ENCODE measurements at regions not wholly inside any gene's neighbourhood (a gene's known extent, or its start where the extent isn't known, plus 50 kb on each side); places are given as distances from the start of the nearest gene placed in this dataset.

DNA sequence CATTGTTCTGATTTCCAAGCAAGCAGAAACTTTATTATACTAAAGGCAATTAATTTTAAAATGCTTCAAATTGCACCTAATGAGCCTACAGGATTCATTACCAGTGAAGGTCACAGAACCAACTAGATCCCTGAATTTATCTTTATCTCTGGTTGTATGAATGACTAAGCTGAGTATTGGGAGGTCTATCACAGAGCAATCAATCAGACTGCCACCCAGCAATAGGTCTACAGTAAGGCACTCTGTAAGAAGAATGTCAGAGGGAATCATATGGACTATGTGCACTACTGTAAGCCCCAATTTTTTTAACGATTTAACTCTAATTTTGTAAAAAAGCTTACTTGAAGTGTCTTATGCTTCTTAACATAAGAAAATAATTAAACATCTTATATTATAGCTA lies 707.0 kb downstream of the AMY1C start:
- Mint-ChIP-seq H3K36me3 (ENCODE audit: low read depth) (no peaks in the 10 kb centered on the region), H3K9me3 (peaks cover 48% of the 10 kb centered on the region), H3K27ac (no peak overlapping the region), H3K27me3 (ENCODE audit: low read depth, poor library complexity) (no peaks in the 10 kb centered on the region), H3K4me3 (no peak overlapping the region), H3K4me1 (no peaks in the 10 kb centered on the region)
- DNase-seq = no peak
- TF ChIP-seq, protein P1, sequence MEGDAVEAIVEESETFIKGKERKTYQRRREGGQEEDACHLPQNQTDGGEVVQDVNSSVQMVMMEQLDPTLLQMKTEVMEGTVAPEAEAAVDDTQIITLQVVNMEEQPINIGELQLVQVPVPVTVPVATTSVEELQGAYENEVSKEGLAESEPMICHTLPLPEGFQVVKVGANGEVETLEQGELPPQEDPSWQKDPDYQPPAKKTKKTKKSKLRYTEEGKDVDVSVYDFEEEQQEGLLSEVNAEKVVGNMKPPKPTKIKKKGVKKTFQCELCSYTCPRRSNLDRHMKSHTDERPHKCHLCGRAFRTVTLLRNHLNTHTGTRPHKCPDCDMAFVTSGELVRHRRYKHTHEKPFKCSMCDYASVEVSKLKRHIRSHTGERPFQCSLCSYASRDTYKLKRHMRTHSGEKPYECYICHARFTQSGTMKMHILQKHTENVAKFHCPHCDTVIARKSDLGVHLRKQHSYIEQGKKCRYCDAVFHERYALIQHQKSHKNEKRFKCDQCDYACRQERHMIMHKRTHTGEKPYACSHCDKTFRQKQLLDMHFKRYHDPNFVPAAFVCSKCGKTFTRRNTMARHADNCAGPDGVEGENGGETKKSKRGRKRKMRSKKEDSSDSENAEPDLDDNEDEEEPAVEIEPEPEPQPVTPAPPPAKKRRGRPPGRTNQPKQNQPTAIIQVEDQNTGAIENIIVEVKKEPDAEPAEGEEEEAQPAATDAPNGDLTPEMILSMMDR (IDR thresholded peaks at IDR 0.05) = no peak

DNA sequence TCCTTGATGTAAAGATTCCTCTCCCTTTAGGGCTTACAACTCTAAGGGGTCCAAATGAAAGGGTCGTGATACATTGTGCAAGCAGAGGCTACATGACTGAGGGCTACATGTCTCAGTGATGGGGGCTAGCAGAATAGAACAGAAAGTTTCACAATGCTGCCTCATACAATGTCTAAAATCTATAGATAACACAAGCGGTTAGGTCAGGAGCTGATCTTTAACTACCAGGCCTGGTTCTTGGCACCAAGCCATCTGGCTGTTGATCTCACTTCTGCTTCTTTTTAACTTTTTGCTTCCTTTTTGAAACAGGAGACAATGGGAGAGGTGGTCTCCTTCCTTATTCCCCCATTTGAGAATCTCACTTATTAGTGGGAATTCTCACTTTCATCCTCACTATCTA lies 710.2 kb downstream of the AMY1C start:
- Mint-ChIP-seq H3K27me3 (ENCODE audit: low read depth, poor library complexity) (no peaks in the 10 kb centered on the region), H3K27ac (no peak overlapping the region), H3K9me3 (peaks cover 53% of the 10 kb centered on the region), H3K4me1 (no peaks in the 10 kb centered on the region), H3K36me3 (ENCODE audit: low read depth) (no peaks in the 10 kb centered on the region), H3K4me3 (no peak overlapping the region)
- no peak for DNase-seq
- TF ChIP-seq, protein P1 (IDR thresholded peaks at IDR 0.05) = no peak

GRCh38 chr1:104460880-104461279 lies 711.2 kb downstream of the AMY1C start:
- TF ChIP-seq, protein P1 (IDR thresholded peaks at IDR 0.05) = no peak
- Mint-ChIP-seq H3K4me1 (no peaks in the 10 kb centered on the region), H3K9me3 (peaks cover 53% of the 10 kb centered on the region)

GRCh38 chr1:104463126-104463697 lies 713.5 kb downstream of the AMY1C start:
- no peak overlapping the region for H3K4me3 Mint-ChIP-seq
- H3K36me3 Mint-ChIP-seq (ENCODE audit: low read depth) = no peaks in the 10 kb centered on the region
- no peak overlapping the region for H3K27ac Mint-ChIP-seq
- H3K27me3 Mint-ChIP-seq (ENCODE audit: low read depth, poor library complexity) = no peaks in the 10 kb centered on the region
- peaks cover 66% of the 10 kb centered on the region for H3K9me3 Mint-ChIP-seq
- TF ChIP-seq, protein P1 (IDR thresholded peaks at IDR 0.05) = no peak
- DNase-seq = no peak
- no peaks in the 10 kb centered on the region for H3K4me1 Mint-ChIP-seq

More at GRCh38 chr1:104460880-104461279, 711.2 kb downstream of the AMY1C start:
- H3K27me3 Mint-ChIP-seq (ENCODE audit: low read depth, poor library complexity) = no peaks in the 10 kb centered on the region
- no peaks in the 10 kb centered on the region for H3K36me3 Mint-ChIP-seq (ENCODE audit: low read depth)
- no peak overlapping the region for H3K4me3 Mint-ChIP-seq
- no peak overlapping the region for H3K27ac Mint-ChIP-seq
- no peak for DNase-seq

GRCh38 chr1:104466068-104466467 lies 716.4 kb downstream of the AMY1C start:
- Mint-ChIP-seq H3K4me3 (no peak overlapping the region), H3K27ac (no peak overlapping the region), H3K27me3 (ENCODE audit: low read depth, poor library complexity) (no peaks in the 10 kb centered on the region), H3K9me3 (peaks cover 60% of the 10 kb centered on the region), H3K4me1 (no peaks in the 10 kb centered on the region), H3K36me3 (ENCODE audit: low read depth) (no peaks in the 10 kb centered on the region)
- TF ChIP-seq, protein P1 (IDR thresholded peaks at IDR 0.05) = no peak
- DNase-seq = no peak

GRCh38 chr1:104467590-104467989 lies 717.9 kb downstream of the AMY1C start:
- H3K9me3 Mint-ChIP-seq = peaks cover 47% of the 10 kb centered on the region
- H3K36me3 Mint-ChIP-seq (ENCODE audit: low read depth) = no peaks in the 10 kb centered on the region

More at GRCh38 chr1:104467590-104467989, 717.9 kb downstream of the AMY1C start:
- Mint-ChIP-seq H3K27me3 (ENCODE audit: low read depth, poor library complexity) (no peaks in the 10 kb centered on the region), H3K4me3 (no peak overlapping the region), H3K4me1 (no peaks in the 10 kb centered on the region), H3K27ac (no peak overlapping the region)
- TF ChIP-seq, protein P1 (IDR thresholded peaks at IDR 0.05) = no peak
- DNase-seq = no peak

Data from nephron progenitor cell (in vitro differentiated cells).